Spleen (tissue), 11 donors: ENCODE measurements at regions not wholly inside any gene's neighbourhood (a gene's known extent, or its start where the extent isn't known, plus 50 kb on each side); places are given as distances from the start of the nearest gene placed in this dataset.

Source experiments
- DNase-seq: peaks from one replicate; pipeline ENCODE4 v3.0.0-alpha.2; 2020
- H3K27ac ChIP-seq, 8 donors: fragments of 200-600 bp; sonication (generic) in 7 of 8; 1 replicate in 4 of 8; 2 replicates in 4 of 8; pipeline versions ENCODE4 v1.5.0 to v1.8.0; 2016 to 2021; ENCODE audit warnings: inconsistent platforms in 4 of 8, mild to moderate bottlenecking in 4 of 8, moderate library complexity in 1 of 8
- H3K27me3 ChIP-seq, 7 donors: fragments of 200-600 bp; sonication (generic) in 6 of 7; replicated peaks in 1 of 7; 1 replicate in 4 of 7; 2 replicates in 3 of 7; pipeline versions ENCODE4 v1.5.0 to v1.8.0; 2016 to 2021; ENCODE audit warnings: inconsistent platforms in 3 of 7, mild to moderate bottlenecking in 1 of 7
- H3K36me3 ChIP-seq, 6 donors: fragments of 200-600 bp; sonication (generic) in 5 of 6; 1 replicate in 4 of 6; 2 replicates in 2 of 6; pipeline versions ENCODE4 v1.5.0 to v1.8.0; 2016 to 2021; ENCODE audit warnings: inconsistent platforms in 2 of 6
- H3K4me1 ChIP-seq, 6 donors: fragments of 200-600 bp; sonication (generic) in 5 of 6; 1 replicate in 3 of 6; 2 replicates in 3 of 6; pipeline versions ENCODE4 v1.5.0 to v1.8.0; 2016 to 2021; ENCODE audit warnings: inconsistent platforms in 3 of 6
- H3K4me3 ChIP-seq, 8 donors: fragments of 200-600 bp; sonication (generic) in 7 of 8; 1 replicate in 4 of 8; 2 replicates in 4 of 8; pipeline versions ENCODE4 v1.5.0 to v1.8.0; 2016 to 2021; ENCODE audit warnings: inconsistent platforms in 4 of 8, mild to moderate bottlenecking in 4 of 8, moderate library complexity in 2 of 8
- H3K9me3 ChIP-seq, 8 donors: fragments of 200-600 bp; sonication (generic) in 7 of 8; 1 replicate in 4 of 8; 2 replicates in 4 of 8; pipeline versions ENCODE4 v1.5.0 to v1.8.0; 2016 to 2021; ENCODE audit warnings: inconsistent platforms in 4 of 8
- POLR2A ChIP-seq, 3 donors: fragments of 450-650 bp; IDR thresholded peaks; one replicate each; pipeline ENCODE4 v1.5.1; 2017; ENCODE audit warnings: antibody characterized with exemption in 3 of 3, mild to moderate bottlenecking in 1 of 3
- POLR2AphosphoS5 ChIP-seq, 3 donors: sonication (generic); formaldehyde crosslinking; IDR thresholded peaks; one replicate each; pipeline ENCODE4 v1.5.1; 2017; ENCODE audit warnings: antibody characterized with exemption in 3 of 3
- WGBS, 5 donors: extraction: QIAGEN DNeasy Blood & Tissue Kit in 3 of 5; methylation state at CpG; one replicate each; pipeline versions ENCODE4 v1.1.5 to v1.1.7; 2013 to 2018; 5-methylcytosine and 5-hydroxymethylcytosine counted together
- intact Hi-C: fragments of 100-400 bp; cut with DNase I; formaldehyde crosslinking; loops from one replicate; pipeline ENCODE4 v1.15.0; 2023; ENCODE audit warnings: low total_unique reads
- TF ChIP-seq, protein P1 (sequence below), 11 experiments: fragments of 200-600 bp in 7 of 11; fragments of 450-650 bp in 4 of 11; sonication (generic) in 4 of 11; IDR thresholded peaks in 8 of 11; conservative IDR thresholded peaks in 3 of 11; 1 replicate in 7 of 11; 2 replicates in 4 of 11; pipeline versions ENCODE4 v1.4.0 to v1.8.0; 2016 to 2021; ENCODE audit warnings: antibody characterized with exemption in 11 of 11, inconsistent platforms in 4 of 11, mild to moderate bottlenecking in 1 of 11
- donor health status: healthy with polysubstance abuse.
- donor health status: DM: no; HTN: no; CAD: no; lungs with moderate emphysema.
- donor health status: DM: no; HTN: no; CAD: no.
- donor health status: Bipolar disorder and iron deficiency.
- donor health status: healthy.
- donor health status: DM: no; HTN: no; CAD: no.
- donor health status: DM: yes; HTN: yes; CAD: no.

DNA sequence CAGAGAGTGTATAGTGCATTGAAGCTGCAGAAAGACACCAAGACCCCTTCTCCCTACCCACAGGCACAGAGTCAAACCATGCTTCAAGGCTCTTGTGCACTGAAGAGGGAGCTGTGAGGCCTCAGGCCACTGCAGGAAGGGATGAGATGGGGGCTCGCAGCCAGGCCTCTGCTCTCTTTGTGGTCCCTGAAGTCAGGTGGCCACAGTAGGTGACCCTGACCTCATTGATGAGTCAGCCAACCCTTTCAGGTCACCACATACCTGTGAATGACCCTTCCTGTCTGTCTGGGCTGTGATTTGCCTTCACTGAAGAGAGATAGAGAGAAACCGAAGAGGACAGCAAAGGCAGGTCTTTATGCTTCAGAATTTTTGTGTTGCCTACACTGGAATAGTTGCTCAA, 372.1 kb downstream of the ACTL7B start:
- 85 to 95% (median 88%) methylated on average over 2 of the region's 2 CpGs for WGBS, 5 donors
- intact Hi-C loops: no loop called here
- TF ChIP-seq POLR2AphosphoS5 (IDR thresholded peaks at IDR 0.05) (no peak), POLR2A (IDR thresholded peaks at IDR 0.05) (no peak)
- TF ChIP-seq, protein P1, sequence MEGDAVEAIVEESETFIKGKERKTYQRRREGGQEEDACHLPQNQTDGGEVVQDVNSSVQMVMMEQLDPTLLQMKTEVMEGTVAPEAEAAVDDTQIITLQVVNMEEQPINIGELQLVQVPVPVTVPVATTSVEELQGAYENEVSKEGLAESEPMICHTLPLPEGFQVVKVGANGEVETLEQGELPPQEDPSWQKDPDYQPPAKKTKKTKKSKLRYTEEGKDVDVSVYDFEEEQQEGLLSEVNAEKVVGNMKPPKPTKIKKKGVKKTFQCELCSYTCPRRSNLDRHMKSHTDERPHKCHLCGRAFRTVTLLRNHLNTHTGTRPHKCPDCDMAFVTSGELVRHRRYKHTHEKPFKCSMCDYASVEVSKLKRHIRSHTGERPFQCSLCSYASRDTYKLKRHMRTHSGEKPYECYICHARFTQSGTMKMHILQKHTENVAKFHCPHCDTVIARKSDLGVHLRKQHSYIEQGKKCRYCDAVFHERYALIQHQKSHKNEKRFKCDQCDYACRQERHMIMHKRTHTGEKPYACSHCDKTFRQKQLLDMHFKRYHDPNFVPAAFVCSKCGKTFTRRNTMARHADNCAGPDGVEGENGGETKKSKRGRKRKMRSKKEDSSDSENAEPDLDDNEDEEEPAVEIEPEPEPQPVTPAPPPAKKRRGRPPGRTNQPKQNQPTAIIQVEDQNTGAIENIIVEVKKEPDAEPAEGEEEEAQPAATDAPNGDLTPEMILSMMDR (IDR thresholded peaks at IDR 0.05 in 8 of 11, conservative IDR thresholded peaks at IDR 0.05 in 3 of 11): no peak

DNA sequence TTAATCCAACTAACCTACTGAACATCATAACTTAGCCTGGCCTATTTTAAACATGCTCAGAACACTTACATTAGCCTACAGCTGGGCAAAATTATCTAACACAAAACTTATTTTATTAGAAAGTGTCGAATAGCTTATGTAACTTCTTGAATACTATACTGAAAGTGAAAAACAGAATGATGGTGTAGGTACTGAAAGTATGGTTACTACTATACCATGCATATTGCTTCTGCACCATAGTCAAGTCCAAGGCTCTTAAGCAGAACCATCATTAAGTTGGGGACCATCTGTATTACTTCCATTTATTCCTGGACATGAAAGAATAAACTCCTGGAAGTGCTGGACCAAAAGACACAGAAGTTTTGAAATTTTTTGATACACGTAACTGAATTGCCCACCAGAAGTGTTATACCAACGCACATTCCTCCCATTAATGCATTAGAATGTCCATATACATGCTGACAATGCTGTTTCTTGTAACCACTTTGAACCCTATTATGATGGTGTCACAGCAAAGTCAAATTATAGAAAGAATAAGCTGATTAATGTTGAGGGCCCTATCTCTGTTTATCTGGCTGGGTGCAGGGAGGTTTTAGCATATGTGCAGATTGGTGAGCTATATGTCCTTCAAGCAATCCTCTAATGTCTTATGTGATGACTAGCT, 375.7 kb downstream of the ACTL7B start:
- intact Hi-C loops: no loop called here
- 84 to 93% (median 87%) methylated on average over 3 of the region's 3 CpGs for WGBS, 5 donors
- TF ChIP-seq POLR2AphosphoS5 (IDR thresholded peaks at IDR 0.05): no peak
- TF ChIP-seq POLR2A (IDR thresholded peaks at IDR 0.05): no peak
- TF ChIP-seq, protein P1 (IDR thresholded peaks at IDR 0.05 in 8 of 11, conservative IDR thresholded peaks at IDR 0.05 in 3 of 11): no peak

More for the DNA sequence above, 372.1 kb downstream of the ACTL7B start:
- Histone ChIP-seq H3K4me1 (no peaks in the 10 kb centered on the region), H3K27ac (no peak overlapping the region), H3K9me3 (peaks cover 0 to 4% (median 0%) of the 10 kb centered on the region in 8 donors), H3K36me3 (no peaks in the 10 kb centered on the region), H3K4me3 (no peak overlapping the region), H3K27me3 (no peaks in the 10 kb centered on the region)
- no peak for DNase-seq

DNA sequence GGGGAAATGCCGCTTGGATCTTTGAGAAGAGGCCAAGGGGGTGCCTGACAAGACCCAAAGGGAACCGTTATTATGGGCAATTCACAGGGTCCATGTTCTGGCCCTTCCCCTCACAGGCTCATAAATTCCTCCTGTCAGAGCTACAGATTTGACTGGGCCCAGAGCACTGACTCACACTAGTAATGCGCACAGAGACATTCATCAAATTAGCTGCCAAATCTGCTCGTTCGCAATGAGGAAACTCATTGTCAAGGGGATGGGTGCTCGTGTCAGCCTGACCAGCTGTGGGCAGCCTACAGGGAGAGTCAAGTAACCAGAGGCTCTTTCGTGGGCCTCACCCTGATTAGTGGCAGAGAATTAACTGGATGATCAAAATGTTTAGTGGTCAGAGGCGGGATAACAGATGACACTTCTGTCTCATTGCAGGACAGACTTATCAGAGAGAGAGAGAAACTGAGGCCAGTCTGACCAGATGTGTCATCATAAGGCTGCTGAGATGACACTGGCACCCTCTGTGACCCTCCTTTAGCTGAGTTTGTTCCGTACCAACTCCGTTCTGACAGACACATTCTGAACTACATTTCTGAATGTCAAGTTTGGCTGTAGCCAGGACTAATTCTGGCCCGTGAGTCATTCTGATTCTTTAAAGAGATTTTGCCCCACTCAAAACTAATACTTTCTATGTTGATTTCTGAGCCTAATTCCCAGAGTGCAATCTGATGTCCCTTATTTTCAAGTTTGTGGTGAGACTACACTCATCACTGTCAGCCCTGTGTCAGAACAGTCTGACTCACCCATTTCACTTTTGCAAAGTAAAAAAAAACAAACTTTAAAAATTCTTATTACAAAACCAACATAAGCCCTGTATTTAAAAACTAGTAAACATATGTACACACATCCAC, 377.1 kb downstream of the ACTL7B start:
- H3K36me3 ChIP-seq: no peaks in the 10 kb centered on the region
- no peak overlapping the region for H3K4me3 ChIP-seq
- no peaks in the 10 kb centered on the region for H3K9me3 ChIP-seq
- H3K27me3 ChIP-seq: no peaks in the 10 kb centered on the region
- TF ChIP-seq, protein P1 (IDR thresholded peaks at IDR 0.05 in 8 of 11, conservative IDR thresholded peaks at IDR 0.05 in 3 of 11): no peak
- TF ChIP-seq POLR2A (IDR thresholded peaks at IDR 0.05) (no peak), POLR2AphosphoS5 (IDR thresholded peaks at IDR 0.05) (no peak)
- no peaks in the 10 kb centered on the region for H3K4me1 ChIP-seq
- H3K27ac ChIP-seq: no peak overlapping the region
- intact Hi-C loops: no loop called here
- DNase-seq: no peak
- WGBS, 5 donors: 67 to 79% (median 73%) methylated on average over 11 of the region's 11 CpGs

More for the DNA sequence above, 375.7 kb downstream of the ACTL7B start:
- Histone ChIP-seq H3K27ac (no peak overlapping the region), H3K4me1 (no peaks in the 10 kb centered on the region), H3K4me3 (no peak overlapping the region), H3K36me3 (no peaks in the 10 kb centered on the region), H3K9me3 (no peaks in the 10 kb centered on the region), H3K27me3 (no peaks in the 10 kb centered on the region)
- no peak for DNase-seq

DNA sequence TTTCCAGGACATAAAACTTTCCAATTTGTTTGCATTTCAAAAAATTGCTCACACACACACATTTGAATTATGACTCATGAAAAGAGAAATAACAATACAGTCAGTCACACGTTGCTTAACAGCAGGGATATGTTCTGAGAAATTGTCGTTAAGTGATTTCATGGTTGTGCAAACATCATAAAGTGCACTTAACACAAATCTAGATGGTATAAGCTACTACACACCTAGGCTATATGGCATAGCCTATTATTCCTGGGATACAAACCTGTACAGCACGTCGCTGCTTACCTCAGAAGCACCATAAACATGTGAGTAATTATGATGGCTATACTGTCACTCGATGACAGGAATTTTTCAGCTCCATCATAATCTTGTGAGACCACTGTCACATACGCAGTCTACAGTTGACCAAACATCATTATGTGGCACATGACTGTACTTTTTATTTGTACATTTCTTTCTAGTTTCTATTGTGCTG, 378.2 kb downstream of the ACTL7B start:
- Histone ChIP-seq H3K4me3 (no peak overlapping the region), H3K27ac (no peak overlapping the region), H3K27me3 (no peaks in the 10 kb centered on the region), H3K4me1 (no peaks in the 10 kb centered on the region), H3K9me3 (no peaks in the 10 kb centered on the region), H3K36me3 (no peaks in the 10 kb centered on the region)
- TF ChIP-seq POLR2A (IDR thresholded peaks at IDR 0.05) (no peak), POLR2AphosphoS5 (IDR thresholded peaks at IDR 0.05) (no peak)
- TF ChIP-seq, protein P1 (IDR thresholded peaks at IDR 0.05 in 8 of 11, conservative IDR thresholded peaks at IDR 0.05 in 3 of 11): no peak
- intact Hi-C loops: no loop called here
- 84 to 93% (median 86%) methylated on average over 6 of the region's 6 CpGs for WGBS, 5 donors
- no peak for DNase-seq
